ENCODE measurements at regions not wholly inside any gene's neighbourhood (a gene's known extent, or its start where the extent isn't known, plus 50 kb on each side); places are given as distances from the start of the nearest gene placed in this dataset.

DNA sequence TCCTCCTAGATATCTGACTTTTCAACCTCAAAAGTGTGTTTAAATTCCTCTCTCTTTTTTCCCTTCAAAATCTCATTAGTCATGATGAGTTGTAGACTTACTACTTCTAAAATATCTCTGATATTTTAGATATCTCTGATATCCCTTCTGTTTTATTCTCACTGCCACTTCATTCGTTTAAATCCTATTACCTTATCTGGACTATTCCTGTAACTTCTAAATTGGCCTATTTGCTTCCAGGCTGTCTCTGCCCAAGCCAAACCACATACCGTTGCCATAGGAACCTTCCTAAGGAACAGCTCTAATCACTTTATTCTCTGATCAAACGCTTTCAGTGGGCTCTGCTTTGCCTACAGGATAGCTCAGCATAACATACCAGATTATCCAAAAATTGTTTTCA, 333.1 kb upstream of the CHRM3 start:
- Mint-ChIP-seq H3K9me3 (ENCODE audit: low read depth) (peaks cover 11% of the 10 kb centered on the region), H3K36me3 (ENCODE audit: low read depth) (no peaks in the 10 kb centered on the region), H3K27me3 (ENCODE audit: low read depth) (no peaks in the 10 kb centered on the region), H3K4me3 (ENCODE audit: unreplicated experiment) (no peak overlapping the region), H3K27ac (ENCODE audit: unreplicated experiment) (no peak overlapping the region), H3K4me1 (ENCODE audit: low read depth) (no peaks in the 10 kb centered on the region)
- DNase-seq (ENCODE audit: low spot score): no peak
- TF ChIP-seq, protein P1, sequence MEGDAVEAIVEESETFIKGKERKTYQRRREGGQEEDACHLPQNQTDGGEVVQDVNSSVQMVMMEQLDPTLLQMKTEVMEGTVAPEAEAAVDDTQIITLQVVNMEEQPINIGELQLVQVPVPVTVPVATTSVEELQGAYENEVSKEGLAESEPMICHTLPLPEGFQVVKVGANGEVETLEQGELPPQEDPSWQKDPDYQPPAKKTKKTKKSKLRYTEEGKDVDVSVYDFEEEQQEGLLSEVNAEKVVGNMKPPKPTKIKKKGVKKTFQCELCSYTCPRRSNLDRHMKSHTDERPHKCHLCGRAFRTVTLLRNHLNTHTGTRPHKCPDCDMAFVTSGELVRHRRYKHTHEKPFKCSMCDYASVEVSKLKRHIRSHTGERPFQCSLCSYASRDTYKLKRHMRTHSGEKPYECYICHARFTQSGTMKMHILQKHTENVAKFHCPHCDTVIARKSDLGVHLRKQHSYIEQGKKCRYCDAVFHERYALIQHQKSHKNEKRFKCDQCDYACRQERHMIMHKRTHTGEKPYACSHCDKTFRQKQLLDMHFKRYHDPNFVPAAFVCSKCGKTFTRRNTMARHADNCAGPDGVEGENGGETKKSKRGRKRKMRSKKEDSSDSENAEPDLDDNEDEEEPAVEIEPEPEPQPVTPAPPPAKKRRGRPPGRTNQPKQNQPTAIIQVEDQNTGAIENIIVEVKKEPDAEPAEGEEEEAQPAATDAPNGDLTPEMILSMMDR (IDR thresholded peaks at IDR 0.05): no peak

DNA sequence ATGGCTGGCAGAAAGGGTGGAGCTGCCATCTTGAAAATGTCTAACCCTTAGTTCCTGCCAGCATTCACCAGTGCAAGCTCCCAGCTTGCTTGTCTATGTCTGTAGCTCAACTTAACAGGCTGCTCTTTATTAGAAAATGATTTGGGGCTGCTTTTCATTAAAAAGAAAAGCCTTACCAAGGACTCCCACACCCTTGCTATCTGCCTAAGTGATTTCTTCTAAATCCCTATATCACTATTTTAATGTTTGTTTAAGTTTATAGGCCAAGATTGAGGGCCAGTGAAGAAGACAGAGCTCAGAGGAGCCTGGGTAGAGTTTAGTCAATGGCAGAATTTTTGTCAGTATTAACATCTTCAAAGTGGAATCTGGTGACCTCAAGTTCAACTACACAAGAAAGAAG, 336.8 kb upstream of the CHRM3 start:
- no peaks in the 10 kb centered on the region for H3K4me1 Mint-ChIP-seq (ENCODE audit: low read depth)
- no peaks in the 10 kb centered on the region for H3K9me3 Mint-ChIP-seq (ENCODE audit: low read depth)
- TF ChIP-seq, protein P1 (IDR thresholded peaks at IDR 0.05): no peak
- no peaks in the 10 kb centered on the region for H3K27me3 Mint-ChIP-seq (ENCODE audit: low read depth)
- no peak overlapping the region for H3K4me3 Mint-ChIP-seq (ENCODE audit: unreplicated experiment)
- no peak for DNase-seq (ENCODE audit: low spot score)
- no peak overlapping the region for H3K27ac Mint-ChIP-seq (ENCODE audit: unreplicated experiment)
- no peaks in the 10 kb centered on the region for H3K36me3 Mint-ChIP-seq (ENCODE audit: low read depth)

DNA sequence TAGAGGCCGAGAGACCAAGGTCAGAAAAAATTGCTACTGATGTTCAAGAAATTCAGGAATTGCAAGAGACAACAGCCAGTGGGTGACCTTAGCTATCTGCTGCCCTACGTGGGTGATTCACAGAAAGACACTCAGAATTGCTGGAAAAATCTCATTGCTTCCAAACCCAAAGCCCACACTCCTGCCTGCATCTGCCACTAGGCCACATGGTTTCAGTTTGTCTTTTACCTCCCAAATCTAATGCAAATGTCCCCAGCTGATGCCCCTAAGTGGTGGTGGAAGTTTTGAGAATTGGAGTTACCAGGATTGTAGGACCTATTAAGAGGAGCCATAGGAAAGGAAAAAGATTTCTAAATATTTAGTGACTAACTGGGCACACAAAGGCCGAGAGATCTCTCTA, 341.5 kb upstream of the CHRM3 start:
- peaks cover 2% of the 10 kb centered on the region for H3K27me3 Mint-ChIP-seq (ENCODE audit: low read depth)
- no peak for DNase-seq (ENCODE audit: low spot score)
- H3K4me1 Mint-ChIP-seq (ENCODE audit: low read depth): no peaks in the 10 kb centered on the region
- H3K36me3 Mint-ChIP-seq (ENCODE audit: low read depth): no peaks in the 10 kb centered on the region
- H3K4me3 Mint-ChIP-seq (ENCODE audit: unreplicated experiment): no peak overlapping the region
- no peaks in the 10 kb centered on the region for H3K9me3 Mint-ChIP-seq (ENCODE audit: low read depth)
- no peak overlapping the region for H3K27ac Mint-ChIP-seq (ENCODE audit: unreplicated experiment)
- TF ChIP-seq, protein P1 (IDR thresholded peaks at IDR 0.05): no peak

DNA sequence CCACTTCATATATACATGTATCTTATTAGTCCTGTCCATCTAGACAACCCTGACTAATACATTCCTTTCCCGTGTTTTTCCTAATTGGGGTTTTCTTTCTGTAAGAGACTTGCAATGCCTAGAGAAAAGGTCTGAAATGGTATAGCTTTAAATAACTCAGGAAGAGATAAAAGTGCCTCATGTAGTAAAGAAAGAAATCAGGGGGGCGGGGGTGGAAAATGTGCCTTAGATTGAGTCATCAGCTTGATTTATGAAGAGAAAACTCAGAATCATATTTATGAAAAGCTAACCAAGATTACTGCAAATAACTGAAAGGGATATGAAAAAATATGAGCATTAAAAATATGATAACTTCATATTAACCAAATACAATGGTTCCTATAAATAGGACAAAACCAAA, 345.8 kb upstream of the CHRM3 start:
- TF ChIP-seq, protein P1 (IDR thresholded peaks at IDR 0.05): no peak
- H3K36me3 Mint-ChIP-seq (ENCODE audit: low read depth): no peaks in the 10 kb centered on the region
- no peak overlapping the region for H3K4me3 Mint-ChIP-seq (ENCODE audit: unreplicated experiment)
- H3K27ac Mint-ChIP-seq (ENCODE audit: unreplicated experiment): no peak overlapping the region
- peaks cover 2% of the 10 kb centered on the region for H3K27me3 Mint-ChIP-seq (ENCODE audit: low read depth)
- peaks cover 3% of the 10 kb centered on the region for H3K9me3 Mint-ChIP-seq (ENCODE audit: low read depth)
- no peak for DNase-seq (ENCODE audit: low spot score)
- no peaks in the 10 kb centered on the region for H3K4me1 Mint-ChIP-seq (ENCODE audit: low read depth)

DNA sequence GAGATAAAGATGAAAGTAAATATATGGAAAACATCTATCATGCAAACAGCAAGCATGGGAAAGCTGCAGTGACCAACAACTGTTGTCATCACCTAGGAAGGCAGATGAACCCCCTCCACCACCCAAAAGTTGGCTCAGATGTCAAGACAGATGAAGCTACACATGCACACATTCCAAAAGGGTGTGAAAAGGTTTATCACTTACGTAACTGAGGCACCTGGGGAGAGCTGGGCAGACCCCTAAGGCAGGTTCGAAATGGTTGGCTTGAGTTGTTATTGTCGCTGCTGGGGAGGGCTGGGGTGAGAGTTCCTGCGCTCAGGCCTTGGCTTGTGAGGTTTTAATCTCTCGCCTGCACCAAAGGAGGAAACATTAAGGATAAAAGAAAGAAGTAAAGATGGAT, 355.1 kb upstream of the CHRM3 start:
- Mint-ChIP-seq H3K27ac (ENCODE audit: unreplicated experiment) (no peak overlapping the region), H3K4me1 (ENCODE audit: low read depth) (peaks cover 3% of the 10 kb centered on the region), H3K27me3 (ENCODE audit: low read depth) (no peaks in the 10 kb centered on the region), H3K9me3 (ENCODE audit: low read depth) (peaks cover 16% of the 10 kb centered on the region), H3K4me3 (ENCODE audit: unreplicated experiment) (no peak overlapping the region), H3K36me3 (ENCODE audit: low read depth) (no peaks in the 10 kb centered on the region)
- no peak for DNase-seq (ENCODE audit: low spot score)
- TF ChIP-seq, protein P1 (IDR thresholded peaks at IDR 0.05): no peak

All from chondrocyte (in vitro differentiated cells).